PC-9 (cell line): ENCODE measurements at regions not wholly inside any gene's neighbourhood (a gene's known extent, or its start where the extent isn't known, plus 50 kb on each side); places are given as distances from the start of the nearest gene placed in this dataset.

Source experiments
- BruUV-seq: library from RNA; stranded (reverse); fragments of 400-500 nt; replicated peaks from 2 replicates; lab custom pipeline; 2021; lab: Mats Ljungman, UMichigan
- CTCF ChIA-PET: fragments of 300-600 bp; sonication (Branson Sonifier 250); formaldehyde crosslinking; loops from one replicate; lab custom pipeline; 2022; ENCODE audit warnings: antibody characterized with exemption; lab: Charles Lee
- POLR2A ChIA-PET: fragments of 300-600 bp; sonication (Branson Sonifier 250); formaldehyde crosslinking; loops from one replicate; lab custom pipeline; 2022; ENCODE audit warnings: antibody characterized with exemption; ENCODE audit not compliant: unreplicated experiment; lab: Charles Lee
- DNase-seq, 2 experiments: peaks; one replicate each; pipeline versions ENCODE4 v3.0.0 to v3.0.0-alpha.2; 2015 to 2022; ENCODE audit warnings: mixed read lengths in 1 of 2
- H2AFZ ChIP-seq: fragments of 200-600 bp; sonication (generic); 2 replicates; pipeline ENCODE4 v1.8.1; 2017; ENCODE audit warnings: antibody characterized with exemption
- H3F3A ChIP-seq: fragments of 200-600 bp; sonication (generic); 2 replicates; pipeline ENCODE4 v1.8.1; 2017; ENCODE audit warnings: antibody characterized with exemption, mild to moderate bottlenecking, low read depth; ENCODE audit not compliant: insufficient read depth
- H3K27ac ChIP-seq: fragments of 200-600 bp; sonication (generic); 2 replicates; pipeline ENCODE4 v1.6.1; 2016; ENCODE audit warnings: mixed run types
- H3K27me3 ChIP-seq: fragments of 200-600 bp; sonication (generic); 2 replicates; pipeline ENCODE4 v1.6.1; 2016; ENCODE audit warnings: low read depth, mixed run types; ENCODE audit not compliant: insufficient read depth
- H3K36me3 ChIP-seq: fragments of 200-600 bp; sonication (generic); 2 replicates; pipeline ENCODE4 v1.6.1; 2016; ENCODE audit warnings: low read depth, mixed run types
- H3K4me1 ChIP-seq: fragments of 200-600 bp; sonication (generic); replicated peaks from 2 replicates; pipeline ENCODE4 v1.6.1; 2016; ENCODE audit warnings: mixed run types; ENCODE audit not compliant: insufficient read depth
- H3K4me2 ChIP-seq: fragments of 200-600 bp; sonication (generic); 2 replicates; pipeline ENCODE4 v1.6.1; 2017; ENCODE audit warnings: mixed run types
- H3K4me3 ChIP-seq: fragments of 200-600 bp; sonication (generic); 2 replicates; pipeline ENCODE4 v1.6.1; 2016; ENCODE audit warnings: mixed run types
- H3K79me2 ChIP-seq: fragments of 200-600 bp; sonication (generic); 2 replicates; pipeline ENCODE4 v1.6.1; 2017; ENCODE audit warnings: low read depth, mixed run types
- H3K9me2 ChIP-seq: fragments of 200-600 bp; sonication (generic); 2 replicates; pipeline ENCODE4 v1.8.1; 2017; ENCODE audit warnings: mild to moderate bottlenecking; ENCODE audit not compliant: insufficient read depth
- H3K9me3 ChIP-seq: fragments of 200-600 bp; sonication (generic); 2 replicates; pipeline ENCODE4 v1.8.1; 2016; ENCODE audit warnings: low read depth; ENCODE audit not compliant: insufficient read depth
- H4K20me1 ChIP-seq: fragments of 200-600 bp; sonication (generic); 2 replicates; pipeline ENCODE4 v1.8.1; 2017; ENCODE audit not compliant: insufficient read depth
- CTCF ChIP-seq: fragments of 200-600 bp; sonication (generic); conservative IDR thresholded peaks from 2 replicates; pipeline ENCODE4 v1.6.1; 2017; ENCODE audit warnings: mixed run types, antibody characterized with exemption, mild to moderate bottlenecking, moderate library complexity
- EZH2 ChIP-seq: fragments of 200-600 bp; sonication (generic); IDR thresholded peaks from 2 replicates; pipeline ENCODE4 v1.8.0; 2017; ENCODE audit warnings: antibody characterized with exemption, low read depth
- intact Hi-C: fragments of 100-400 bp; cut with micrococcal nuclease; formaldehyde crosslinking; loops from one replicate; pipeline ENCODE4 v1.10.0; 2022; ENCODE audit not compliant: unreplicated experiment

- ChIA-PET CTCF (no interaction called here), POLR2A (no interaction called here)
- Histone ChIP-seq H3K27me3 (no peaks in the 10 kb centered on the region), H3F3A (no peaks in the 10 kb centered on the region), H3K4me3 (no peak overlapping the region), H3K4me2 (no peak overlapping the region), H4K20me1 (no peaks in the 10 kb centered on the region), H3K9me2 (no peaks in the 10 kb centered on the region), H3K79me2 (no peaks in the 10 kb centered on the region), H3K4me1 (no peaks in the 10 kb centered on the region), H2AFZ (no peak overlapping the region), H3K9me3 (no peaks in the 10 kb centered on the region), H3K36me3 (no peaks in the 10 kb centered on the region), H3K27ac (no peak overlapping the region)
- no peak for TF ChIP-seq EZH2
- no peak for TF ChIP-seq CTCF
- no TSS peak for BruUV-seq
- no peak for DNase-seq
- intact Hi-C loops: no loop called here
Observed at GRCh38 chr13:72025836-72026235, 158.8 kb upstream of the DACH1 start.

- Histone ChIP-seq H3K4me1 (no peaks in the 10 kb centered on the region), H3K9me3 (no peaks in the 10 kb centered on the region), H3K4me2 (no peak overlapping the region), H3K27me3 (no peaks in the 10 kb centered on the region), H3K79me2 (no peaks in the 10 kb centered on the region), H2AFZ (no peak overlapping the region), H3K27ac (no peak overlapping the region), H3K36me3 (no peaks in the 10 kb centered on the region), H3K4me3 (no peak overlapping the region), H4K20me1 (no peaks in the 10 kb centered on the region), H3K9me2 (no peaks in the 10 kb centered on the region), H3F3A (no peaks in the 10 kb centered on the region)
- no peak for DNase-seq
- CTCF ChIA-PET: no interaction called here
- intact Hi-C loops: no loop called here
- POLR2A ChIA-PET: no interaction called here
- TF ChIP-seq CTCF: no peak
- TF ChIP-seq EZH2: no peak
- BruUV-seq: no TSS peak
Observed at GRCh38 chr13:72023895-72024294, 156.9 kb upstream of the DACH1 start.

DNA sequence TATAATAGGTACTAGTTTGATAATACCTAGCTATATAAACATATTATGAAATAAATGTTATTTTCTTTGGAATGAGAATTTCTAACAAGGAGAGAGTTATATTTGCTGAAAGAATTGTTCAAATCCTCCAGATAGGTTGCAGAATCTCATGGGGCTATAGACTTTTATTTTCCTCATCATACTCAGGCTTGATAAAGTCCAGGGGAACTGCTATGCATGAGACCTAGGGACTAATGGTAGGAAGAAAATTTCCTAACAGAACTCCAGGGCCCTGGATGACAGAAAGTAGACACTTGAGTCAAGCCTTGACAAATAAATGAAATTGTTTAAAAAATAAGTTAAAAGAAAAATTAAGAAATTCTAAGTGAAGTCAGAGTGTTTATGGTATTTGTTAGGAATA, 138.5 kb upstream of the DACH1 start:
- BruUV-seq: no TSS peak
- no peaks in the 10 kb centered on the region for H3K27me3 ChIP-seq
- CTCF ChIA-PET: no interaction called here

More for the DNA sequence above, 138.5 kb upstream of the DACH1 start:
- TF ChIP-seq EZH2 (no peak), CTCF (no peak)
- intact Hi-C loops: no loop called here
- H3K4me2 ChIP-seq: no peak overlapping the region
- POLR2A ChIA-PET: no interaction called here
- H3K9me2 ChIP-seq: no peaks in the 10 kb centered on the region
- no peak overlapping the region for H3K27ac ChIP-seq
- no peaks in the 10 kb centered on the region for H4K20me1 ChIP-seq
- H3F3A ChIP-seq: no peaks in the 10 kb centered on the region
- no peak overlapping the region for H2AFZ ChIP-seq
- no peaks in the 10 kb centered on the region for H3K9me3 ChIP-seq
- DNase-seq: no peak
- no peak overlapping the region for H3K4me3 ChIP-seq
- no peaks in the 10 kb centered on the region for H3K4me1 ChIP-seq
- H3K79me2 ChIP-seq: no peaks in the 10 kb centered on the region
- H3K36me3 ChIP-seq: no peaks in the 10 kb centered on the region
